HepG2 (cell line): ENCODE measurements at regions not wholly inside any gene's neighbourhood (a gene's known extent, or its start where the extent isn't known, plus 50 kb on each side); places are given as distances from the start of the nearest gene placed in this dataset.

Experiments used
- ATAC-seq: fragments of 200-7000 bp; cut with Tn5 transposase; 3 replicates; pipeline ENCODE4 v1.9.1; 2020; ENCODE audit warnings: mild to moderate bottlenecking, moderate library complexity
- BruUV-seq: library from RNA; stranded (reverse); fragments of 400-500 nt; replicated peaks from 2 replicates; lab custom pipeline; 2021; lab: Mats Ljungman, UMichigan
- CTCF ChIA-PET: fragments of 300-600 bp; formaldehyde crosslinking; extraction: SDS; loops from one replicate; lab custom pipeline; 2021; ENCODE audit warnings: low total read pairs, inconsistent platforms, low intra/inter-chr PET ratio; lab: Yijun Ruan, JAX
- POLR2A ChIA-PET: fragments of 350-600 bp; sonication (Branson Sonifier 250); formaldehyde crosslinking; loops from one replicate; lab custom pipeline; 2020; ENCODE audit warnings: antibody characterized with exemption, inconsistent platforms; lab: Yijun Ruan, JAX
- DNase-seq: peaks from one replicate; pipeline ENCODE4 v3.0.0-alpha.2; 2015; ENCODE audit warnings: low spot score
- FAIRE-seq: peaks from 3 replicates; lab custom pipeline; 2011; peaks lifted over from hg19 to GRCh38; lab: Jason Lieb, UNC
- H2AFZ ChIP-seq: one replicate; pipeline ENCODE4 v1.6.1; 2011; ENCODE audit warnings: low read length, inconsistent platforms
- H3K27ac ChIP-seq: fragments of 300-600 bp; 3 replicates; pipeline ENCODE4 v1.8.0; 2011; ENCODE audit warnings: mixed run types, mild to moderate bottlenecking, mixed read lengths, low read length, inconsistent platforms; ENCODE audit not compliant: insufficient read depth; ENCODE audit errors: extremely low read length
- H3K27me3 ChIP-seq, 2 experiments: fragments of 200-600 bp in 1 of 2; 2 replicates in 1 of 2; 3 replicates in 1 of 2; pipeline versions ENCODE4 v1.6.0 to v1.8.0; 2011; ENCODE audit warnings: low read length in 2 of 2, mild to moderate bottlenecking in 2 of 2, moderate library complexity in 2 of 2, inconsistent platforms in 1 of 2; ENCODE audit not compliant: insufficient read depth in 2 of 2, control insufficient read depth in 1 of 2
- H3K36me3 ChIP-seq, 2 experiments: fragments of 200-600 bp in 1 of 2; replicated peaks in 1 of 2; 2 replicates in 1 of 2; 3 replicates in 1 of 2; pipeline versions ENCODE4 v1.5.1 to v1.8.0; 2011; ENCODE audit warnings: low read length in 2 of 2, inconsistent platforms in 1 of 2; ENCODE audit not compliant: insufficient read depth in 2 of 2, control insufficient read depth in 1 of 2
- H3K4me1 ChIP-seq: 2 replicates; pipeline ENCODE4 v1.5.1; 2012; ENCODE audit warnings: low read length, inconsistent platforms; ENCODE audit not compliant: insufficient read depth
- H3K4me2 ChIP-seq: 2 replicates; pipeline ENCODE4 v1.6.0; 2011; ENCODE audit warnings: low read depth, low read length, inconsistent platforms
- H3K4me3 ChIP-seq, 3 experiments: fragments of 200-600 bp in 1 of 3; sonication (generic), shearing (Covaris generic) in 1 of 3; replicated peaks in 1 of 3; 2 replicates each; pipeline ENCODE4 v1.5.1; 2011 to 2016; ENCODE audit warnings: low read length in 3 of 3, inconsistent platforms in 2 of 3, low read depth in 2 of 3, mild to moderate bottlenecking in 2 of 3, control low read depth in 1 of 3, mixed read lengths in 1 of 3; ENCODE audit not compliant: insufficient read depth in 1 of 3
- H3K79me2 ChIP-seq: one replicate; pipeline ENCODE4 v1.6.1; 2011; ENCODE audit warnings: low read length, inconsistent platforms; ENCODE audit not compliant: insufficient read depth
- H3K9ac ChIP-seq: 2 replicates; pipeline ENCODE4 v1.6.0; 2011; ENCODE audit warnings: mild to moderate bottlenecking, low read depth, low read length, inconsistent platforms; ENCODE audit not compliant: insufficient read depth
- H3K9me3 ChIP-seq: 2 replicates; pipeline ENCODE4 v1.5.1; 2012; ENCODE audit warnings: mild to moderate bottlenecking, low read length
- H4K20me1 ChIP-seq: 2 replicates; pipeline ENCODE4 v1.6.0; 2011; ENCODE audit warnings: inconsistent platforms, mild to moderate bottlenecking, low read length, moderate library complexity; ENCODE audit not compliant: insufficient read depth
- DBP ChIP-seq: sonication (generic); formaldehyde crosslinking; IDR thresholded peaks from 2 replicates; pipeline ENCODE4 v1.4.0; 2020; ENCODE audit warnings: missing genetic modification reagents; ENCODE audit errors: not compliant biosample characterization
- MAFF ChIP-seq: IDR thresholded peaks from 2 replicates; pipeline ENCODE4 v1.6.1; 2011; ENCODE audit warnings: low read depth, low read length, improper control_type of control experiment
- MAFK ChIP-seq, 2 experiments: IDR thresholded peaks in 1 of 2; conservative IDR thresholded peaks in 1 of 2; 2 replicates each; pipeline ENCODE4 v1.6.1; 2011; ENCODE audit warnings: improper control_type of control experiment in 2 of 2, low read length in 2 of 2
- NONO ChIP-seq, 2 experiments: fragments of 450-650 bp in 1 of 2; sonication (generic) in 1 of 2; formaldehyde crosslinking in 1 of 2; IDR thresholded peaks in 1 of 2; conservative IDR thresholded peaks in 1 of 2; 2 replicates each; pipeline versions ENCODE4 v1.6.1 to v1.8.0; 2017 to 2022; ENCODE audit warnings: mild to moderate bottlenecking in 1 of 2, missing genetic modification reagents in 1 of 2, moderate library complexity in 1 of 2
- ZFY ChIP-seq: sonication (generic); formaldehyde crosslinking; IDR thresholded peaks from 2 replicates; pipeline ENCODE4 v1.4.0; 2020; ENCODE audit warnings: missing genetic modification reagents
- ZNF747 ChIP-seq: sonication (generic); formaldehyde crosslinking; IDR thresholded peaks from 2 replicates; pipeline ENCODE4 v1.8.1; 2023; ENCODE audit warnings: missing genetic modification reagents, mild to moderate bottlenecking, borderline replicate concordance
- WGBS: methylation state at CpG from one replicate; pipeline ENCODE4 v1.1.6; 2017; ENCODE audit warnings: low lambda C conversion rate; 5-methylcytosine and 5-hydroxymethylcytosine counted together
- in situ Hi-C: cut with HindIII; loops from 2 replicates; pipeline ENCODE4 v1.10.0; 2017; ENCODE audit warnings: low pct_unique_long_range_greater_than_20kb; ENCODE audit not compliant: extremely low pct_ligation_motif_present
- intact Hi-C: fragments of 100-400 bp; cut with micrococcal nuclease; formaldehyde crosslinking; loops from one replicate; pipeline ENCODE4 v1.10.0; 2022; ENCODE audit not compliant: unreplicated experiment

GRCh38 chr4:152169683-152170082 is 366.2 kb downstream of the FBXW7 start:
- POLR2A ChIA-PET: no interaction called here
- in situ Hi-C loops: no loop called here
- BruUV-seq: no TSS peak

GRCh38 chr4:152168987-152169616 is 366.8 kb downstream of the FBXW7 start:
- TF ChIP-seq MAFK (conservative IDR thresholded peaks at IDR 0.05 in 1 of 2, IDR thresholded peaks at IDR 0.05 in 1 of 2; ENCODE audit: low read length in 2 of 2): peak; percentile 69 to 85
- peak; percentile 80 for TF ChIP-seq MAFF
- no peak for TF ChIP-seq NONO (IDR thresholded peaks at IDR 0.05)
- no peak for TF ChIP-seq NONO (CRISPR knock-in tag; conservative IDR thresholded peaks at IDR 0.05)
- Histone ChIP-seq H3K4me3 (no peak overlapping the region), H3K27me3 (0 out of 5 replicates have a peak, but pooled peaks cover 0 to 4% of the 10 kb centered on the region in 2 experiments), H2AFZ (no peak overlapping the region), H4K20me1 (no peaks in the 10 kb centered on the region), H3K4me1 (no peaks in the 10 kb centered on the region), H3K79me2 (no peaks in the 10 kb centered on the region), H3K4me2 (no peak overlapping the region), H3K36me3 (no peaks in the 10 kb centered on the region), H3K9ac (no peak overlapping the region), H3K9me3 (no peaks in the 10 kb centered on the region), H3K27ac (no peak overlapping the region)
- FAIRE-seq (no peak), ATAC-seq (no peak), DNase-seq (no peak)
- no TSS peak for BruUV-seq
- CTCF ChIA-PET: no interaction called here
- in situ Hi-C loops: no loop called here
- POLR2A ChIA-PET: no interaction called here
- 0% methylated on average over 4 of the region's 5 CpGs for WGBS
- intact Hi-C loops: no loop called here

More at GRCh38 chr4:152169683-152170082, 366.2 kb downstream of the FBXW7 start:
- H3K27ac ChIP-seq: no peak overlapping the region
- CTCF ChIA-PET: no interaction called here
- no peak overlapping the region for H2AFZ ChIP-seq
- H3K36me3 ChIP-seq: no peaks in the 10 kb centered on the region
- H4K20me1 ChIP-seq: no peaks in the 10 kb centered on the region
- FAIRE-seq: no peak
- no peak overlapping the region for H3K4me3 ChIP-seq
- ATAC-seq: no peak
- H3K27me3 ChIP-seq: 0 out of 5 replicates have a peak, but pooled peaks cover 0 to 4% of the 10 kb centered on the region in 2 experiments
- H3K9me3 ChIP-seq: no peaks in the 10 kb centered on the region
- intact Hi-C loops: no loop called here
- 15% methylated on average over 4 of the region's 6 CpGs for WGBS
- TF ChIP-seq ZFY (CRISPR knock-in tag) (no peak), ZNF747 (CRISPR knock-in tag) (no peak), DBP (CRISPR knock-in tag) (no peak)
- H3K79me2 ChIP-seq: no peaks in the 10 kb centered on the region
- no peak for DNase-seq
- no peak overlapping the region for H3K4me2 ChIP-seq
- H3K9ac ChIP-seq: no peak overlapping the region
- no peaks in the 10 kb centered on the region for H3K4me1 ChIP-seq
